ENCODE measurements at regions not wholly inside any gene's neighbourhood (a gene's known extent, or its start where the extent isn't known, plus 50 kb on each side); places are given as distances from the start of the nearest gene placed in this dataset.
"Not testable (repeated sequence)": the region's sequence is repeated elsewhere in the genome, so short reads cannot be mapped to it uniquely, and the experiment has no call there.

DNA sequence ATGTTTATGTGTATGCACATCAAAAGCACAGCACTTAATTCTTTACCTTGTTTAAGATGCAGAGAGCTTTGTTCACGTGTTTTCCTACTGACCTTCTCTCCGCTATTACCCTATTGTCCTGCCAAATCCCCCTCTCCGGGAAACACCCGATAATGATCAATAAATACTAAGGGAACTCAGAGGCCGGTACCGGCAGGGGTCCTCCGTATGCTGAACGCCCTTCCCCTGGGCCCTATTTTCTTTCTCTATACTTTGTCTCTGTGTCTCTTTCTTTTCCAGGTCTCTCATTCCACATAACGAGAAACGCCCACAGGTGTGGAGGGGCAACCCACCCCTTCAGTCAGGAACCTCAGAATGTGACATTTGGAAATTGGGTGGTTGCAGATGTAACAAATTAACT, 160.1 kb downstream of the ADRA2C start:
- DNase-seq (ENCODE audit: low read depth in 4 of 4, low spot score in 1 of 4) = not testable (repeated sequence)

DNA sequence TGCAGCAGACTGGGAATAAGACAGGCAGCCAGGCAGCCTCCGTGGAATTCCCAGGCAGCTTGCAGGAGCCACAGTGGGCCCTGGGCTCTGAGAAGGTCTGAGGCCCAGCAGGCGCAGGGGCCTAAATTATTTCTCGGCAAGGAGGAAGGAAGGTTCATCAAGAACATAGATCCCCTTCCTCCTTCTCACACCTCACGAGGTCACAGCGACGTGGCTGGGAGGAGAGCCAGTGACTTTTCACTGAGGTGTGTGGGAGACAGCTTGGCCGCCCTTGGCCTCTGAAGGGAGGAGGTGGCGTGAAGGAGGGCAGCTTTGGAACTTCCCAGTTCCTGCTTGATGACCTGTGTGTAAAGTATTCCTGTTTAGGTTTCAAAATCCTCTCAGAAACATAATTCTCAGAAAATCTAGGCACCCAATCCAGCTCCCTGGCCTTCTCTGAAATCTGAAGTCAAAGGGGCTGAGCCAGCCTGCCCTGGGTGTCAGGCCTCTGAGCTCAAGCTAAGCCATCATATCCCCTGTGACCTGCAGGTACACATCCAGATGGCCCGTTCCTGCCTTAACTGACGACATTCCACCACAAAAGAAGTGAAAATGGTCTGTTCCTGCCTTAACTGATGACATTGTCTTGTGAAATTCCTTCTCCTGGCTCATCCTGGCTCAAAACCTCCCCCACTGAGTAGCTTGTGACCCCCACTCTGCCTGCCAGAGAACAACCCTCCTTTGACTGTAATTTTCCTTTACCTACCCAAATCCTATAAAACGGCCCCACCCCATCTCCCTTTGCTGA, 161.0 kb downstream of the ADRA2C start:
- not testable (repeated sequence) for DNase-seq (ENCODE audit: low read depth in 4 of 4, low spot score in 1 of 4)

DNA sequence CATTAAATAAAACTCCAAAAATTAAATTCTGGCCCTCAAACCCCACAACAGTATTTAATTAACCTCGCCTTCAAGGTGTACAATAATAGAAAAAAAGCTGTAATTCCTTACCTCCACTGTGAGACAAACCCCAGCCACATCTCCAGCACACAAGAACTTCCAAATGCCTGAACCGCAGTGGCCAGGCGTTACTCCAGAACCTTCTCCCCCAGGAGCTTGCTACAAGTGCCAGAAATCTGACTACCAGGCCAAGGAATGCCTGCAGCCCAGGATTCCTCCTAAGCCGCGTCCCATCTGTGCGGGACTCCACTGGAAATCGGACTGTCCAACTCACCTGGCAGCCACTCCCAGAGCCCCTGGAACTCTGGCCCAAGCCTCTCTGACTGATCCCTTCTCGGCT, 163.2 kb downstream of the ADRA2C start:
- not testable (repeated sequence) for DNase-seq (ENCODE audit: low read depth in 4 of 4, low spot score in 1 of 4)

DNA sequence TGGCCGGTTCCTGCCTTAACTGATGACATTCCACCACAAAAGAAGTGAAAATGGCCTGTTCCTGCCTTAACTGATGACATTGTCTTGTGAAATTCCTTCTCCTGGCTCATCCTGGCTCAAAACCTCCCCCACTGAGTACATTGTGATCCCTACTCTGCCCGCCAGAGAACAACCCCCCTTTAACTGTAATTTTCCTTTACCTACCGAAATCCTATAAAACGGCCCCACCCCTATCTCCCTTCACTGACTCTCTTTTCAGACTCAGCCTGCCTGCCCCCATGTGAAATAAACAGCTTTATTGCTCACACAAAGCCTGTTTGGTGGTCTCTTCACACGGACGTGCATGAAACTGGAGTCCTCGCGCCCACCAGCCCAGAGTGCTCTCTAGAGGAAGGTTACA, 166.5 kb downstream of the ADRA2C start:
- not testable (repeated sequence) for DNase-seq (ENCODE audit: low read depth in 4 of 4, low spot score in 1 of 4)

DNA sequence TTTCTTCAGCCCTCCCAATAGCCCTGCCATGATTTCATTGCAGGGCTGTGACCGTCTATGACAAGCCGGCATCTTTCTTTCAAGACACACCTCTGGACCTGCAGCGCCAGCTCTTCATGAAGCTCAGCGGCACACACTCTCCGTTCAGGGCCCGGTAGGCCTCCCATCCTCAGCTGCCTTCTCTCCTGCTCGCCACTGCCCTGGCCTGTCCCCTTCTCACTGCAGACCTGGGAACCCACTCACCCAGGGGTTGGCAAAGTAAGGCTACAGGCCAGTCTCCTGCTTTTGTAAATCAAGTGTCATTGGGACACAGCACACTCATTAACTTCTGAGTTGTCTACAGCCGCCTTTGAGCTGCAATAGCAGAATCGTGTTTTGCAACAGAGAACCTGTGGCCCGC, 169.2 kb downstream of the ADRA2C start:
- DNase-seq (ENCODE audit: low read depth in 4 of 4, low spot score in 1 of 4) = not testable (repeated sequence)

DNA sequence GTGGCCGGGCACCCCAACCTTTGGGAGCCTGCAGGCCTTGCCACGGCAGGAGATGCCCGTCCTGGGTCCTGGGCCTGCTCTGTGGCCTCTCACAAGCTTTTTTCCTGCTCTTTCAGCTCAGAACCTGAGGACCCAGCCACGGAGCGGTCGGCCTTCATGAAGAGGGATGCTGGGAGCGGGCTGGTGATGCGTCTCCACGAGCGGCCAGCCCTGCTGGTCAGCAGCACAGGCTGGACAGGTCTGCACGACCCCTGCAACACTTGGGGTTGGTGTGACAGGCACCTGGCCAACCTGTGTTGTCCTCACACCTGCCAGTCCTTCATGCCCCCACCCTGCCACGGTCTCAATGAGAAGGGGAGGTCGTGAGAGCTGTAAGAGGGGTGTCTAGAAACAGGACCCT, 170.0 kb downstream of the ADRA2C start:
- no peak for DNase-seq (ENCODE audit: low read depth in 4 of 4, low spot score in 1 of 4)

DNA sequence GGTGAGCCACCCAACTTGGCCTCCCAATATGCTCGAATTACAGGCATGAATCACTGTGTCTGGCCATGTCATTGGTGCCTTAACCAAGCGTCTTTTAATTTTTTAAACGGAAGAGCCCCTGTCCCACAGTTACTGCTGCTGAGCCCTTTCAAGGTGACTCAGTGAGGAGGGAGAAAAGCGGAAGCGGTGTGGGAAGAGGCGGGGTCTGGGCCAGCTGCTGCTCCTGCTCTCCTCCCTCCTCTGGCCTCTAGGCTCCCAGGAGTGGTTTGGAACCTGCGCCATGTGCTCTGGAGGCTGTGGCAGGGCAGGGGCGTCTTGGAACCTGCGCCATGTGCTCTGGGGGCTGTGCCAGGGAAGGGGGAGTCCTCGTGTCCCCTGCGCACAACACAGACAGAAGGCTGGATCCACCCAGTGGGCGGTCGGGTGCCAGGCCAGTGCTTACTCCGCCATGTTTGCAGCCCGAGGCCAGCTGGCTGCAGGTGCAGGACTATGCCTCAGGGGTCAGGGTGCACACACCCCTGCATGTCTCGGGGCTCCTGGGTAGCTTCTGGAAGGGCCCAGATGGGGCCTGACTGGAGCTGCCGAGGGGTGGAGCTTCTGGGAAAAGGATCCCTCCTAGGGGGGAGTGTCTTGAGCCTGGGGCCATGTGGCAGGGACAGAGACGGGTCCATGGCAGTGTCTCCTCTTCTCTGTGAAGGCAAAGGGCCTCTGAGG, 171.8 kb downstream of the ADRA2C start:
- not testable (repeated sequence) for DNase-seq (ENCODE audit: low read depth in 4 of 4, low spot score in 1 of 4)

DNA sequence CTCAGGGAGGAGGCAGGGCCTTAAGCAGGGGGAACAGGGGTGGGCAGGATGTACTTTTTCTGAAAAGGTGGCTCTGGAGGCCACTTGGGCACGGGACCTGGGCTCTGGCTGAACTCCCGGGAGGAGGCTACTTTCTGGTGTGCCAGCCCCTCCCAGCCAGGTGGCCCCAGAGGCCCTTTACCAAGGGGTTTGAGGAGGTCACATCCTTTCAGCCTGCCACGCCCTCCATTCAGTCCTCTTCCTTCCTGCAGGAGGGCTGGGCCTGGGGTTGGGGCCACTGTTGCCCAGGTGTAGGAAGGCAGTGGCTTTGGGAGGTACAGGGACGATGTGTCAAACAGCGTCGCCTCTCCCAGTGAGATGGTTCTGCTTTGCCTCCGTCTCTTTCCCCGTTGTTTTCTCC, 172.5 kb downstream of the ADRA2C start:
- DNase-seq (ENCODE audit: low read depth in 4 of 4, low spot score in 1 of 4) = not testable (repeated sequence)

DNA sequence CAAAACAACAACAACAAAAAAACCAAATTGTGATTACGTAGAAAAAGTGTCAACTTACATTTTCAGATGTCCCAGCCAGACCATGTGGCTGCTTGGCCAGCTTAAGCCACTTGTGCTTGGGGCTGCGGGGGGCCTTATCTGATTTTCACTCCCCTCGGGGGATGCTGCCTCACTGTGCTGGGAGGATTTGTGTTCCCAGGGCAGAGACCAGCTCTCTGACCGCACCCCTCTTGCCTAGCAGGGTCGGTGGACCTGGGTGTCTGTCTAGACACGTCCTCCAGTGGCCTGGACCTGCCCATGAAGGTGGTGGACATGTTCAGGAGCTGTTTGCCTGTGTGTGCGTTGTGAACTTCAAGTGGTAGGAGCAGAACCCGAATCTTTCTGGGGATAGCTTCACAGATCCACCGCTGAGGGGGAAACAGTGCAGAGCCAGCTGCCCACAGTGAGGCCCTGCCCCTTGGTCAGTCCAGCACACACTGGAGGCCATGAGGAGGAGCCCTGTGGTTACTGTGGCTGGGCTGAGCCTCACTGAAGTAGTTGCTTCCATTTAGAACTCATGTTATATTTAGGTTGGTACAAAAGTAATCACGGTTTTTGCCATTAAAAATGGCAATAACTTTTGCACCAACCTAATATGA, 173.9 kb downstream of the ADRA2C start:
- DNase-seq (ENCODE audit: low read depth in 4 of 4, low spot score in 1 of 4) = not testable (repeated sequence)

DNA sequence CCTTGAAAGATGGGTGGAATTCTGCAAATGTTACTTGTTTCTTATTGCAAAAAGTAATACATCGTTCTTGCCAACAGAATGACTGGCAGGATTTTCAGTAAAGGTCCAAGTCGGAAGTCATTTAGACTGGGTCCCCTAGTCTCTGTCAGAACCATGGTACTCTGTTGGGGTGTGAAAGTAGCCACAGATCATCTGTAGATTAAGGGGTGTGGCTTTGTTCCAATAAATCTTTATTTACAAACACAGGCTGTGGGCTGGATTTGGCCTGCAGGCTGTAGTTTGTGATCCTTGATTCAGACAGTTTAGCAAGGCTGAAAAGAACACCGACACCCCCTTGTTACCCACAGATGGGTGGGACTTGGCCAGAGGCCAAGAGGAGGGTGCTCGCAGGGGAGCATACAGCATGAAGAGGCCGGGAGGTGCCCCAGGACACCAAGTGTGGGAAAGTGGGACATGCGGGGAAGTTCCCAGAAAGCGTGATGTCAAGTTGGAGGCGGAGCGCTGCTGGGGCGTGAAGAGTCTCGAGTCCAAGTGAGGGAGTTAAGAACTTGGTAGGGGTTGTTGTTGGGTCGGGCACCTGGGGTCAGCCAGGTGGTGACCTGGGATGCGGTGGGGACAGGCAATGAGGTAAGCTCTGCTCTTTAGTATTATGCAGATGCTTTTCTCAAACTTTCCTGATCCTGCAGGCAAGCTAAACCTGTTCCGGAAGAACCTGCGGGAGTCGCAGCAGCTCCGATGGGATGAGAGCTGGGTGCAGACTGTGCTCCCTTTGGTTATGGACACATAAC, 175.7 kb downstream of the ADRA2C start:
- not testable (repeated sequence) for DNase-seq (ENCODE audit: low read depth in 4 of 4, low spot score in 1 of 4)

DNA sequence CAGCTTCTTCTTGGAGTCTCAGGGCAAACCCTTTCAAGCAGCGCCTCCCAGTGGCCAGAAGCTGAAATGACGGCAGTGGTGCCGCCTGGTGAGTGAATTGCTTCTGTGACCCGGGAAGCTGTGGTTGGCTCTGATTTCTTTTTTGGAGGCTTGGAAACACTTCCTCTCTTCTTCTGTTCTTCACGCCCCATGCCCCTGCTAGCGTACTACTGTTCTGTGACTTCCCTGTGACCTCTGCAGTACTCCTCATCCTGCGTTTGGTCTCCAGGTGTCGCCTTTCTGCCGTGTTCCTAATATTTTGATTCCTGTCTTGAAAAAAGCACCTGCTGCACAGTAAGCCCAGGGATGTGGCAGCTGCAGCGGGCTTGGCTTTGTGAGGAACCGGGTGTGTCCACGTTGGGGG, 176.4 kb downstream of the ADRA2C start:
- peak in 2 of 4 experiments; percentile 11 to 19 for DNase-seq (ENCODE audit: low read depth in 4 of 4, low spot score in 1 of 4)

DNA sequence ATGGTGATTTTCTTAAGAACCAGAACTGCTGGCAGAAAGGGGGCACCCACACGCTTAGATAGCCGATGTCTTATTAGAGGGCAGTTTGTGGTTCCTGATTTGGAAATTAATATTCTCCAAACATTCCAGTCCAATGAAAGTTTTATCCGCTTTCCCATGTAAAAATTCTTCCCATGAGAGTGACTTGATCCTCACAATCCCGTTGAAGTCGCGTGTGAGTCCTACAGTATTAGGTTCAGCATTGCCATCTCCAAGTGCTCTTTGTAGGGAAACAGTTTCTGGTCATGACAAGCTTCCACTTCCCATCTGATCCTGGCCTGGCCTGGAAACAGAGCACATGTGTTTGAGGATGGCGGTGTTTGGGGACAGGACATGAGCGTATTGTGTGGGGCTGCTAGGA, 176.9 kb downstream of the ADRA2C start:
- not testable (repeated sequence) for DNase-seq (ENCODE audit: low read depth in 4 of 4, low spot score in 1 of 4)

DNA sequence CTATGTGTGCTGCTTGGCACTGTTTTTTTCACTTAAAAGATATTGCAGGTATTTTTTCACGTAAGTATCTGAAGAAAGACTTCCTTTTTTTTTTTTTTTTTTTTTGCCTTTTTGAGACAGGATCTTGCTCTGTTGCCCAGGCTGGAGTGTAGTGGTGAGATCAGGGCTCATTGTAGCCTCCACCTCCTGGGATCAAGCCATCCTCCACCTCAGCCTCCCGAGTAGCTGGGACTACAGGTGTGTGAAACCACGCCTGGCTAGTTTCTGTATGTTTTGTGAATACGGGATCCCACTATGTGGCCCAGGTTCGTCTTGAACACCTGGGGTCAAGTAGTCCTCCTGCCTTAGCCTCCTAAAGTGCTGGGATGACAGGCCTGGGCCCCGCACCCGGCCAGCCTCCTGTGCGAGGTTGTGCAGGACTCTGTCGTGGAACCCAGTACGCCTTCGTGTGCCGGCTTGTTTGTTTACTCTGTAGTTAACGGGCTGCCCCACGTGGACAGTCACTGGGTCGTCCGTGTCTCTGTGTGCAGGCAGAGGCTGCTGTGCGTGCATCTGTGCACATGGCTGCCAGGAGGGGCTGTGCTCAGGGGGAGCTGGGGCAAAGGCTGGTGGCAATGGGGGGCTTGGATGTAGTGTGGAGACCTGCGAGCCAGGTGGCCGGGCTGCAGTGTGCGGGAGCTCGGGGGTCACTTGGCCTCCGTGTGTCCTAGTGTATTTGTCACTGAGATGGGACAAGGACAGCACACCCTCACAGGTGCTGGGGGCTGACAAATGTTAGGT, 179.5 kb downstream of the ADRA2C start:
- DNase-seq (ENCODE audit: low read depth in 4 of 4, low spot score in 1 of 4) = no peak

DNA sequence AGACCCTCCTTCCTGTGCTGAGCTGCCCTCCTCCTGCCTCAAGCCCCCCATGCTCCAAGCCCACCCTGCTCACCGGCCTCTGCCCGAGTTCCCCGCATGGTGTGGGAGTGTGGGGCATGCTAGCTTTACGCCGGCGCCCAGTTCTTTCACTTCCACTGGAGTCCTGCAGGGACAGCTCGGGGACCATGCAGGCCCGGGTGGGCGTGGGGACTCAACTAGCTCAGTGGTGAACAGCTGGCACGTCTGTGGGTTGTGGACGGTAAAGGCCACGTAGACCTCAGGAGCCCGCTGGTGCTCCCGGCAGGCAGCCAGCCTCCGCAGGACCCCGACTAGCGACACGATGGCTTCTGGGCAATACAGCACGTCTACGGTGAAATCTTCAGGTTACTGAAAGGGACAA, 180.4 kb downstream of the ADRA2C start:
- DNase-seq (ENCODE audit: low read depth in 4 of 4, low spot score in 1 of 4) = not testable (repeated sequence)

DNA sequence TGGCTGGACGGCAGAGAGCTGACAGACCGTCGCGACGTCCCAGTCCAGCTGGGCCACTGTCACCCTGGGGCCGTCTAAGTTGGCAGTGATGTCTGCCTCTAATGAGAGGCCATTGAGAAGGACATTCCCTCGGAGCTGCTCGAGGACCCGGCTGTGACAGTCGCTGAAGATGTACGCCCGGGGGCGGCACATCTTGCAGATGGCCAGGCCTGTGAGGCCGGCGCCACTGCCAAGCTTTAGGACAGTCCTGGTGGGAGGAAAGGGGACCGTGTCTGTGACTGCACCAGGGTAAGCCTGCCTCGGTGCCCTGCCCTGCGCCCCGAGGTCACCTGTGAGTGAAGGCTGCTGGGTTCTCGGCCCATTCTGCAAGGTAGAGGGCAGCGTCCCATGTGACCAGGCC, 181.6 kb downstream of the ADRA2C start:
- not testable (repeated sequence) for DNase-seq (ENCODE audit: low read depth in 4 of 4, low spot score in 1 of 4)

DNA sequence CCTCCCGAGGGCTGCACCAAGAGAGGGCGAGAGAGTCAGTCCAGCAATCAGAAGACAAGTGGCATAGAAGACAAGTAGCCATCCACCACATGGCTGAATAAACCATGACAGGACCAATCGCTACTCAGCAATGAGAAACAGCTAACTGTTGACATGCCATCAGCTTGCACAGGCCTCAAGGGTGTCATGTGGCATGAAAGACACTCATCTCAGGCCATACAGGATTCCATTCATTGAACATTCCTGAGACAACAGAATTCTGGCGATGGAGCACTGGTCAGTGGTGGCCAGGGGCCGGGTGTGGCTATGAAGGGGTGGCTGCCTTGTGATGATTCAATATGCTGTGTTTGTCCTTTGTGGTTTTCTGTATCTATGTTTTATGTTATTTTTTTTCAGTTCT, 182.0 kb downstream of the ADRA2C start:
- DNase-seq (ENCODE audit: low read depth in 4 of 4, low spot score in 1 of 4) = not testable (repeated sequence)

DNA sequence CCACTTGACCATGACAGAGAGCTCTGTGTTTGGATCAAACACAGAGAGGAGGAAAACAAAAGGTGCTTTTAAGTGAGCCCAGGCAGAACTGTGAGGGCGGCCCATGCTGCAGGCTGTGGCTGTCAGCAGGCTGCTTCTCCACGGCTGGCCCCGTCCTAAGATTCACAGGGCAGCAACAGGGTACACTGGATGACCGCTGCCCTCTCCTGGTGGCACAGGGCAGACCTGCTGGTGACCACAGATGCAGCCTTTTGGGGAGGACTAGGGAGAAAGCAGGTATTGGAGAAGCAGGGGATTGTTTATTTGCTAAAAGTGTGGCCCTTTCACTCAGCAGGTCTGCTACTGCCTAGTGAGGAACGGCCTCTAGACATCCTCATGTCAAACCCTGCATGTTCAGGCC, 183.7 kb downstream of the ADRA2C start:
- DNase-seq (ENCODE audit: low read depth in 4 of 4, low spot score in 1 of 4) = not testable (repeated sequence)

DNA sequence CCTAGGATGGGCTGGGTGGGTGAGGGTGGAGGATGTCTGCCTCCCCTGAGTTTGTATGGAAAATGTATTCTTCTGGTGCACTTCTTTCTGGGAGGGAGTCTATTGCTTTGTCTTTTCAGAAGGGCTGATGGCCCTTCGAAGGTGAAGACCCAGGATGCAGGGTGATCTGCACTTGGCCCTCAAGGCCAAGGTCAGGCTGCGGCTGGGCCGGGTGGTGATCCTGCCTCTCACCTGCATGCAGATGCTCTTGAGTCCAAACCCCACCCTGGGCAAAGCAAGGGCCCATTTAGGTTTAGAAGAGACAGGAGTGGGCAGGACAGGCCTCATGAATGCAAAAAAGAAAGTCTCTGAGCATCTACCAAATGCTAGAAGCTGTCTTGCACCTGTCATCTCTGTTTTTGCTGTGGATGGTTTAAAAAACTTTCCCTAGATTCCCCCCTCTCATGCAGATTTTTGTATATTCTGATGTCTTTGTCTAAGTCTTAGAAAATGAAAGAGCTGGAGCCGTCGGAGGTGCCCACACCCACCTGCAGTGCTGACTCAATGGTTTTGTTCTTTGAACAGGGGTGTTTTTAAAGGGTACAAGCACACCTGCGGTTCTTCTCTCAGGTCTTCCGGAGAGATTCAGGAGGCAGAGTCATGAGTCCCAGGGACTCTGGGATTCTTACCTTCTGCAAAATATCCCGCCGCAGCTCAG, 186.4 kb downstream of the ADRA2C start:
- not testable (repeated sequence) for DNase-seq (ENCODE audit: low read depth in 4 of 4, low spot score in 1 of 4)

DNA sequence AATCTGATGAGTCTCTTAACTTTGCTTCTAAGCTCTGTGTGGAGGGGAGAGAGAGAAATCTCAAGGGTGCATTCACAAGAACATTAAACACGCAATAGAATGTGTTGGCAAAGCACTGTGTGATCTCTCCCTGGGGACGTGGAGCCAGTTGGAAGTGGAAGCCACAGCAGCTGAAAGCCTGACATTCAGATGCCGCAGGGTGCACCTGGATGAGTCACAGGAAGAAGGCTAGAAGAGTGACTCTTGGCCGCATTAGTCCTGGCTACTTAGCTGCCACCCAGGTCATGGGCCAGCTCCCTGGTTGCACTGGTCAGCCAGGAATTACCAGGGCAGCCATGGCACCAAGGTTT, 186.9 kb downstream of the ADRA2C start:
- DNase-seq (ENCODE audit: low read depth in 4 of 4, low spot score in 1 of 4) = not testable (repeated sequence)
